ENCODE measurements at regions not wholly inside any gene's neighbourhood (a gene's known extent, or its start where the extent isn't known, plus 50 kb on each side); places are given as distances from the start of the nearest gene placed in this dataset.
"Not testable (repeated sequence)": the region's sequence is repeated elsewhere in the genome, so short reads cannot be mapped to it uniquely, and the experiment has no call there.

- DNase-seq, result no peak
Observed at GRCh38 chr13:44131069-44131614, 242.5 kb upstream of the SERP2 start.

GRCh38 chr13:44132710-44133109, 240.9 kb upstream of the SERP2 start:
- no peak for DNase-seq

- DNase-seq, result no peak
Observed at GRCh38 chr13:44133626-44134025, 240.0 kb upstream of the SERP2 start.

GRCh38 chr13:44135566-44135965, 238.1 kb upstream of the SERP2 start:
- DNase-seq, result no peak

- DNase-seq, result no peak
Observed at GRCh38 chr13:44136696-44137268, 236.8 kb upstream of the SERP2 start.

- no peak for DNase-seq
Observed at GRCh38 chr13:44137466-44137865, 236.2 kb upstream of the SERP2 start.

- no peak for DNase-seq
Observed at GRCh38 chr13:44140146-44140545, 233.5 kb upstream of the SERP2 start.

GRCh38 chr13:44140888-44141724, 232.5 kb upstream of the SERP2 start:
- DNase-seq, result no peak

GRCh38 chr13:44141725-44142539, 231.7 kb upstream of the SERP2 start:
- peak; percentile 80 to 92 for DNase-seq

GRCh38 chr13:44142540-44142867, 231.1 kb upstream of the SERP2 start:
- DNase-seq, result no peak

- no peak for DNase-seq
Observed at GRCh38 chr13:44142941-44143665, 230.5 kb upstream of the SERP2 start.

- no peak for DNase-seq
Observed at GRCh38 chr13:44146138-44146537, 227.5 kb upstream of the SERP2 start.

- DNase-seq, result no peak
Observed at GRCh38 chr13:44147233-44147632, 226.4 kb upstream of the SERP2 start.

GRCh38 chr13:44147648-44148047, 226.0 kb upstream of the SERP2 start:
- no peak for DNase-seq

GRCh38 chr13:44148159-44148914, 225.3 kb upstream of the SERP2 start:
- DNase-seq, result no peak

GRCh38 chr13:44149231-44149630, 224.4 kb upstream of the SERP2 start:
- DNase-seq, result not testable (repeated sequence)

GRCh38 chr13:44149821-44150220, 223.8 kb upstream of the SERP2 start:
- DNase-seq, result no peak

GRCh38 chr13:44151474-44151873, 222.2 kb upstream of the SERP2 start:
- DNase-seq, result no peak

GRCh38 chr13:44153496-44153895, 220.1 kb upstream of the SERP2 start:
- no peak for DNase-seq

- DNase-seq, result no peak
Observed at GRCh38 chr13:44155422-44156293, 218.0 kb upstream of the SERP2 start.

- no peak for DNase-seq
Observed at GRCh38 chr13:44156294-44156658, 217.3 kb upstream of the SERP2 start.
